Cardiac muscle cell (in vitro differentiated cells and primary cell): ENCODE measurements at regions not wholly inside any gene's neighbourhood (a gene's known extent, or its start where the extent isn't known, plus 50 kb on each side); places are given as distances from the start of the nearest gene placed in this dataset.

Source experiments
- DNase-seq, 2 donors: peaks; one replicate each; pipeline versions ENCODE4 v3.0.0 to v3.0.0-alpha.2; 2010 to 2017; ENCODE audit warnings: low read depth in 1 of 2, low spot score in 1 of 2
- H3K27ac ChIP-seq: fragments of 200-600 bp; sonication (generic); 2 replicates; pipeline ENCODE4 v1.5.1; 2016
- H3K27me3 ChIP-seq: fragments of 200-600 bp; sonication (generic); 2 replicates; pipeline ENCODE4 v1.6.0; 2016; ENCODE audit warnings: control low read depth
- H3K36me3 ChIP-seq: fragments of 200-600 bp; sonication (generic); 2 replicates; pipeline ENCODE4 v1.5.1; 2016; ENCODE audit warnings: control low read depth
- H3K4me1 ChIP-seq: fragments of 200-600 bp; sonication (generic); 2 replicates; pipeline ENCODE4 v1.8.1; 2017; ENCODE audit warnings: low read depth, mild to moderate bottlenecking, mixed run types
- H3K4me3 ChIP-seq: fragments of 200-600 bp; sonication (generic); 2 replicates; pipeline ENCODE4 v1.5.1; 2016; ENCODE audit warnings: mild to moderate bottlenecking
- H3K9me3 ChIP-seq: fragments of 200-600 bp; sonication (generic); 2 replicates; pipeline ENCODE4 v1.5.1; 2017; ENCODE audit warnings: low read depth, mild to moderate bottlenecking, control low read depth
- CTCF ChIP-seq: IDR thresholded peaks from 2 replicates; pipeline ENCODE4 v1.5.1; 2012; ENCODE audit warnings: low read depth, mild to moderate bottlenecking, low read length

GRCh38 chr7:26506196-26506595 lies 214.5 kb downstream of the SNX10 start:
- no peaks in the 10 kb centered on the region for H3K27me3 ChIP-seq
- H3K4me1 ChIP-seq: no peaks in the 10 kb centered on the region
- no peak overlapping the region for H3K27ac ChIP-seq
- H3K4me3 ChIP-seq: no peak overlapping the region
- no peak for TF ChIP-seq CTCF
- no peaks in the 10 kb centered on the region for H3K36me3 ChIP-seq
- no peaks in the 10 kb centered on the region for H3K9me3 ChIP-seq
- DNase-seq: no peak

- Histone ChIP-seq H3K36me3 (no peaks in the 10 kb centered on the region), H3K4me1 (no peaks in the 10 kb centered on the region), H3K27ac (no peak overlapping the region), H3K9me3 (no peaks in the 10 kb centered on the region), H3K4me3 (no peak overlapping the region), H3K27me3 (no peaks in the 10 kb centered on the region)
- no peak for TF ChIP-seq CTCF
- DNase-seq: no peak
Measured at GRCh38 chr7:26507108-26507987, 215.7 kb downstream of the SNX10 start.

GRCh38 chr7:26508481-26508880 lies 216.8 kb downstream of the SNX10 start:
- no peak overlapping the region for H3K4me3 ChIP-seq
- H3K27ac ChIP-seq: no peak overlapping the region
- no peak for DNase-seq

GRCh38 chr7:26508917-26509316 lies 217.3 kb downstream of the SNX10 start:
- Histone ChIP-seq H3K4me1 (no peaks in the 10 kb centered on the region), H3K4me3 (no peak overlapping the region), H3K27ac (no peak overlapping the region), H3K36me3 (no peaks in the 10 kb centered on the region), H3K27me3 (no peaks in the 10 kb centered on the region), H3K9me3 (no peaks in the 10 kb centered on the region)
- DNase-seq: no peak
- TF ChIP-seq CTCF: no peak

More at GRCh38 chr7:26508481-26508880, 216.8 kb downstream of the SNX10 start:
- H3K9me3 ChIP-seq: no peaks in the 10 kb centered on the region
- H3K4me1 ChIP-seq: no peaks in the 10 kb centered on the region
- TF ChIP-seq CTCF: no peak
- H3K36me3 ChIP-seq: no peaks in the 10 kb centered on the region
- H3K27me3 ChIP-seq: no peaks in the 10 kb centered on the region

GRCh38 chr7:26510231-26510957 lies 218.7 kb downstream of the SNX10 start:
- no peak overlapping the region for H3K27ac ChIP-seq
- no peak overlapping the region for H3K4me3 ChIP-seq
- H3K27me3 ChIP-seq: no peaks in the 10 kb centered on the region
- no peak for DNase-seq
- TF ChIP-seq CTCF: no peak
- no peaks in the 10 kb centered on the region for H3K36me3 ChIP-seq
- H3K9me3 ChIP-seq: no peaks in the 10 kb centered on the region
- no peaks in the 10 kb centered on the region for H3K4me1 ChIP-seq
